ENCODE measurements at regions not wholly inside any gene's neighbourhood (a gene's known extent, or its start where the extent isn't known, plus 50 kb on each side); places are given as distances from the start of the nearest gene placed in this dataset.

- H3K4me1 Mint-ChIP-seq = no peaks in the 10 kb centered on the region
- TF ChIP-seq, protein P1, sequence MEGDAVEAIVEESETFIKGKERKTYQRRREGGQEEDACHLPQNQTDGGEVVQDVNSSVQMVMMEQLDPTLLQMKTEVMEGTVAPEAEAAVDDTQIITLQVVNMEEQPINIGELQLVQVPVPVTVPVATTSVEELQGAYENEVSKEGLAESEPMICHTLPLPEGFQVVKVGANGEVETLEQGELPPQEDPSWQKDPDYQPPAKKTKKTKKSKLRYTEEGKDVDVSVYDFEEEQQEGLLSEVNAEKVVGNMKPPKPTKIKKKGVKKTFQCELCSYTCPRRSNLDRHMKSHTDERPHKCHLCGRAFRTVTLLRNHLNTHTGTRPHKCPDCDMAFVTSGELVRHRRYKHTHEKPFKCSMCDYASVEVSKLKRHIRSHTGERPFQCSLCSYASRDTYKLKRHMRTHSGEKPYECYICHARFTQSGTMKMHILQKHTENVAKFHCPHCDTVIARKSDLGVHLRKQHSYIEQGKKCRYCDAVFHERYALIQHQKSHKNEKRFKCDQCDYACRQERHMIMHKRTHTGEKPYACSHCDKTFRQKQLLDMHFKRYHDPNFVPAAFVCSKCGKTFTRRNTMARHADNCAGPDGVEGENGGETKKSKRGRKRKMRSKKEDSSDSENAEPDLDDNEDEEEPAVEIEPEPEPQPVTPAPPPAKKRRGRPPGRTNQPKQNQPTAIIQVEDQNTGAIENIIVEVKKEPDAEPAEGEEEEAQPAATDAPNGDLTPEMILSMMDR (IDR thresholded peaks at IDR 0.05) = no peak
- TF ChIP-seq EZH2 (IDR thresholded peaks at IDR 0.05) (no peak), EZH2phosphoT487 (IDR thresholded peaks at IDR 0.05) (no peak)
- Histone ChIP-seq H3K4me1 (no peaks in the 10 kb centered on the region), H3K79me2 (ENCODE audit: low read depth) (no peaks in the 10 kb centered on the region), H4K20me1 (ENCODE audit: low read depth) (no peaks in the 10 kb centered on the region), H3F3A (ENCODE audit: low read depth) (no peaks in the 10 kb centered on the region), H3K27ac (no peak overlapping the region), H3K4me2 (no peak overlapping the region), H3K4me3 (no peak overlapping the region), H2AFZ (replicated peaks) (no peak overlapping the region), H3K9ac (no peak overlapping the region), H3K27me3 (no peaks in the 10 kb centered on the region), H3K9me3 (ENCODE audit: low read depth) (no peaks in the 10 kb centered on the region), H3K36me3 (no peaks in the 10 kb centered on the region)
- H3K27me3 Mint-ChIP-seq (ENCODE audit: insufficient read depth, low read depth) = no peaks in the 10 kb centered on the region
- no peaks in the 10 kb centered on the region for H3K36me3 Mint-ChIP-seq
- H3K9me3 Mint-ChIP-seq = peaks cover 4% of the 10 kb centered on the region
- H3K27ac Mint-ChIP-seq = no peak overlapping the region
- H3K4me3 Mint-ChIP-seq = no peak overlapping the region
- DNase-seq (ENCODE audit: low spot score) = no peak
Measured at GRCh38 chr5:57102905-57103255, 71.0 kb upstream of the GPBP1 start.

DNA sequence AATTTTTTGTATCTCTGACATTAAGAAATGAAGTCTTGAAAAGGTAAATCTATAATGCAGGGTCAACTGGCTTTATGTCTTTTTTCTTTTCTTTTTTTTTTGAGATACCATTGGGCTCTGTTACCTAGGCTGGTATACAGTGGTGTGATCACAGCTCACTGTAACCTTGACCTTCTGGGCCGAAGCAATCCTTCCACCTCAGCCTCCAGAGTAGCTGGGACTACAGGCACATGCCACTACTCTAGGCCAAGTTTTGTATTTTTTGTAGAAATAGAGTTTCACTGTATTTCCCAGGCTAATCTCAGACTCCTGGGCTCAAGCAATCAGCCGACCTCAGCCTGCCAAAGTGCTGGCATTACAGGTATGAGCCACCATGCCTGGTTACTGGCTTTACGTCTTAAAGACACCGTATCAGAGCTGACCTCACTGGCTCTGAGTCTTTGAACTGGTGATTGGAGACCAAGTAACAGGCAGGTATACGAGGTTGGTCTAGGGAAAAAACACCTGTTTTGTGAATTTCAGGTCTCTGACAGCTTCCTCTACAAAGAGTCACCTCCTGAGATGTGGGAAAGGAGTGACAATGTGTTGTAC is 70.4 kb upstream of the GPBP1 start:
- Histone ChIP-seq H3K4me1 (no peaks in the 10 kb centered on the region), H3K36me3 (no peaks in the 10 kb centered on the region), H3K4me2 (no peak overlapping the region), H3K27ac (no peak overlapping the region), H3F3A (ENCODE audit: low read depth) (no peaks in the 10 kb centered on the region), H2AFZ (replicated peaks) (no peak overlapping the region), H4K20me1 (ENCODE audit: low read depth) (no peaks in the 10 kb centered on the region), H3K4me3 (no peak overlapping the region), H3K27me3 (no peaks in the 10 kb centered on the region), H3K9me3 (ENCODE audit: low read depth) (no peaks in the 10 kb centered on the region), H3K79me2 (ENCODE audit: low read depth) (no peaks in the 10 kb centered on the region), H3K9ac (no peak overlapping the region)
- Mint-ChIP-seq H3K9me3 (peaks cover 4% of the 10 kb centered on the region), H3K27me3 (ENCODE audit: insufficient read depth, low read depth) (no peaks in the 10 kb centered on the region), H3K27ac (no peak overlapping the region), H3K4me1 (no peaks in the 10 kb centered on the region), H3K36me3 (no peaks in the 10 kb centered on the region), H3K4me3 (no peak overlapping the region)
- no peak for DNase-seq (ENCODE audit: low spot score)
- TF ChIP-seq EZH2 (IDR thresholded peaks at IDR 0.05) (no peak), EZH2phosphoT487 (IDR thresholded peaks at IDR 0.05) (no peak)

DNA sequence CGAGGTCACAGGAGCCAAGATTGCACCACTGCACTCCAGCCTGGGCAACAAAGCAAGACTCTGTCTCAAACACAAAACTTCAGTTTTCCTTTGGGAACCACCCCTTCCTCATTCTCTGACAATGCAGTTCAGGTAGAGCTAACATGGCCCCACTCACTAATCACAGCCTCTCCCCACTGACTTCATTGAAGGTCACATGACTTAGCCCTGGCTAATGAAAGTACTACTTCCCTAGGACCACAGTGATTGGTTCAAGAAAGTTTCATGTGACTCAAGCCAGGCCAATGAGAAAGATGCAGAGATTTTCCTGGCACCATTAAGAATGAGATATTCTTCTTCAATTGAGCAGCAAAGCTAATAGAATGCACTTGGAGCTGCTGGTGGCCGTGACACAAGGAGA is 67.2 kb upstream of the GPBP1 start:
- H3K9ac ChIP-seq = no peak overlapping the region
- H3K79me2 ChIP-seq (ENCODE audit: low read depth) = no peaks in the 10 kb centered on the region
- H3K4me3 ChIP-seq = no peak overlapping the region
- H3K27ac Mint-ChIP-seq = no peak overlapping the region
- H3K36me3 ChIP-seq = no peaks in the 10 kb centered on the region
- H3K4me2 ChIP-seq = no peak overlapping the region
- no peaks in the 10 kb centered on the region for H3F3A ChIP-seq (ENCODE audit: low read depth)
- H2AFZ ChIP-seq (replicated peaks) = no peak overlapping the region
- H3K4me1 ChIP-seq = no peaks in the 10 kb centered on the region
- no peaks in the 10 kb centered on the region for H3K4me1 Mint-ChIP-seq
- no peaks in the 10 kb centered on the region for H3K36me3 Mint-ChIP-seq
- TF ChIP-seq EZH2phosphoT487 (IDR thresholded peaks at IDR 0.05) (no peak), EZH2 (IDR thresholded peaks at IDR 0.05) (no peak)
- TF ChIP-seq, protein P1 (IDR thresholded peaks at IDR 0.05) = no peak
- H3K9me3 Mint-ChIP-seq = no peaks in the 10 kb centered on the region
- no peaks in the 10 kb centered on the region for H3K9me3 ChIP-seq (ENCODE audit: low read depth)
- H3K4me3 Mint-ChIP-seq = no peak overlapping the region
- no peak for DNase-seq (ENCODE audit: low spot score)
- H3K27ac ChIP-seq = no peak overlapping the region
- no peaks in the 10 kb centered on the region for H3K27me3 Mint-ChIP-seq (ENCODE audit: insufficient read depth, low read depth)
- H3K27me3 ChIP-seq = no peaks in the 10 kb centered on the region
- no peaks in the 10 kb centered on the region for H4K20me1 ChIP-seq (ENCODE audit: low read depth)

GRCh38 chr5:57111993-57112392 is 61.9 kb upstream of the GPBP1 start:
- peaks cover 2% of the 10 kb centered on the region for H3K27me3 Mint-ChIP-seq (ENCODE audit: insufficient read depth, low read depth)
- Histone ChIP-seq H3K4me3 (no peak overlapping the region), H3K27ac (no peak overlapping the region), H2AFZ (replicated peaks) (no peak overlapping the region), H3K9me3 (ENCODE audit: low read depth) (no peaks in the 10 kb centered on the region), H3K27me3 (no peaks in the 10 kb centered on the region), H4K20me1 (ENCODE audit: low read depth) (no peaks in the 10 kb centered on the region), H3K79me2 (ENCODE audit: low read depth) (no peaks in the 10 kb centered on the region), H3K4me1 (no peaks in the 10 kb centered on the region), H3K4me2 (no peak overlapping the region), H3K36me3 (no peaks in the 10 kb centered on the region), H3F3A (ENCODE audit: low read depth) (no peaks in the 10 kb centered on the region), H3K9ac (no peak overlapping the region)
- no peaks in the 10 kb centered on the region for H3K9me3 Mint-ChIP-seq
- no peak for TF ChIP-seq EZH2 (IDR thresholded peaks at IDR 0.05)
- TF ChIP-seq, protein P1 (IDR thresholded peaks at IDR 0.05) = no peak
- TF ChIP-seq EZH2phosphoT487 (IDR thresholded peaks at IDR 0.05) = no peak
- peaks cover 3% of the 10 kb centered on the region for H3K4me1 Mint-ChIP-seq
- H3K36me3 Mint-ChIP-seq = no peaks in the 10 kb centered on the region
- no peak overlapping the region for H3K4me3 Mint-ChIP-seq
- no peak for DNase-seq (ENCODE audit: low spot score)
- H3K27ac Mint-ChIP-seq = no peak overlapping the region
